ENCODE measurements at regions not wholly inside any gene's neighbourhood (a gene's known extent, or its start where the extent isn't known, plus 50 kb on each side); places are given as distances from the start of the nearest gene placed in this dataset.

DNA sequence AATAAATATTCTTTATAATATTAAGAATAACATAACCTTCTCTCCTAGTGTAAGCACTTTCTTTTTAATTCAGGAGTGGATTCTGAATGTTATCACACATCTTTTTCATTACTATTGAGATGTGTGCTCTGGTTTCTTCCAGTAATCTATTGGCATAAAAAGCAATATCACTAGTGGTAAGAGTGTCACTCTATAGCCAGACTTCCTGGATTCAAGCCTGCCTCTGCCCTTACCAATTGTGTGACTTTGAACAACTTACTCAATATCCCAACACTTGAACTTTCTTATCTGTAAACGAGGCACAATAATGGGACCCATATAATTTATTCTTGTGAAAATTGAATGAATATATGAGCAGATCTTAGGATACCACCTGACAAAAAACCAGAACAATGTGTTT is 71.0 kb downstream of the SEM1 start:
- no peak overlapping the region for H3K4me3 ChIP-seq (ENCODE audit: low read length)
- H3K36me3 ChIP-seq (ENCODE audit: insufficient read depth, low read length): no peaks in the 10 kb centered on the region
- no peaks in the 10 kb centered on the region for H3K4me1 ChIP-seq (ENCODE audit: insufficient read depth, low read length)
- H3K9me3 ChIP-seq (ENCODE audit: low read length): no peaks in the 10 kb centered on the region
- H2AFZ ChIP-seq (ENCODE audit: low read depth, low read length): no peak overlapping the region
- no peaks in the 10 kb centered on the region for H3K27me3 ChIP-seq (ENCODE audit: insufficient read depth, low read length)

DNA sequence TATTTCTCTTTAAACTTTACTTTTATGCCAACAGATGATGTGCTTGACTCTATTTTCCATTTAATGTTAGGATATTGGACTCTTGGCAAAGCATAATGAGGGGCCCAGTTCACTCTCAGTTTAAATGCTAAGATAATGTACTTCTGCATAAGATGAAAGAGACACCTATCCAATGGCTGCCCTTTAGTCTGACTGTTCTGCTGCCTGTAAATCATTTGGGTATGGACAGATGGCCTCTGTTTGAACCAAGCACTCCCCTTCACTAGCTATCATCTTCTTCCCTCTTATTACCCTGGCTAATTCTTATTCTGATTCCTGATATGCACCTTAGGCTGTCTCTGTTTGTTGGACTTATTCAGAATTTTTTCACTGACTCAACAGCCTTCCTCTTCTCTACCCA is 72.1 kb downstream of the SEM1 start:
- Histone ChIP-seq H3K4me3 (ENCODE audit: low read length) (no peak overlapping the region), H3K4me1 (ENCODE audit: insufficient read depth, low read length) (no peaks in the 10 kb centered on the region), H2AFZ (ENCODE audit: low read depth, low read length) (no peak overlapping the region), H3K27me3 (ENCODE audit: insufficient read depth, low read length) (no peaks in the 10 kb centered on the region), H3K9me3 (ENCODE audit: low read length) (no peaks in the 10 kb centered on the region), H3K36me3 (ENCODE audit: insufficient read depth, low read length) (no peaks in the 10 kb centered on the region)

DNA sequence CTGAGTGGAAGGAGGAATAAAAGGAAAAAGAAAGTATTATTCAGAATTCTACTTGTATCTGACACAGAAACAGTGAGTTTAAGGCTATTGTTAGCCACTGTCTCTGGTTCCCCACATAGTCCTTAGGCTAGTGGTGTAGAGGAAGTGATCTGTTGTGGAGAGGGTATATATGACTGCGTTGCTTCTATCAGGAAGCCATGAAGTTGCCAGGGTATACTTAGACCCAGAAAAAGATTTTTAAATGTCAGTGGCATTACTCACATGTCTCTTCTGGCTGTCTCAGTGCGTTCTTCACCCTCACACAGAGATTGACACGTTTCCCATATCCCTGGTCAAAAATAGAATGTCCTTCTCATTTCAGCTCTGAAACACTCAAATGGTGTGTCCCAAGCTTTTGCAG is 72.7 kb downstream of the SEM1 start:
- Histone ChIP-seq H3K27me3 (ENCODE audit: insufficient read depth, low read length) (no peaks in the 10 kb centered on the region), H3K4me3 (ENCODE audit: low read length) (no peak overlapping the region), H3K9me3 (ENCODE audit: low read length) (no peaks in the 10 kb centered on the region), H2AFZ (ENCODE audit: low read depth, low read length) (no peak overlapping the region), H3K36me3 (ENCODE audit: insufficient read depth, low read length) (no peaks in the 10 kb centered on the region), H3K4me1 (ENCODE audit: insufficient read depth, low read length) (no peaks in the 10 kb centered on the region)

DNA sequence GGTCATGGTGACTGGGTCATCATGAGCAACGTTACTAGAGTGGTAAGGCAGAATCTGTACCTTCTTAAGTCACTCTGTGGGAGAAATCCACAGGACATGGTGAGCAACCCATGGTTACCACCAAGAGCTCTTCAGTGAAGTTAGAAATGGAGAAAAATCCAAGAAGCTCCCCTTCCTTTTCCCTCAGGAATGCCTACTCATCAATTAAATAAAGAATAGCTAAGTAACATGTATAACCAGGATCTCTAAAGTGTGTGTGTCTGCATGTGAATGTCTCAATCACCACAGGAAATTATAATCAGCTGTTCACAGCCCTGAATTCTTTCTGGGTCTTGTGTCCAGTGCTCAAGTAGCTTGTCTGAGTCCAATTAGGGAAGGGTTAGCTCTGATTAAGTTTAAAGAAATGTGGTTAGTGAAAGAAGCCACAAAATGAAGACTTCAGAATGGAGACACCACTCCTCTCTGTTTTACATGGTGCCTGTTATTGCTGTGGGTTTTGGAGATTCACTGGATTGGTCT is 73.2 kb downstream of the SEM1 start:
- Histone ChIP-seq H3K9me3 (ENCODE audit: low read length) (no peaks in the 10 kb centered on the region), H3K4me1 (ENCODE audit: insufficient read depth, low read length) (no peaks in the 10 kb centered on the region), H2AFZ (ENCODE audit: low read depth, low read length) (no peak overlapping the region), H3K27me3 (ENCODE audit: insufficient read depth, low read length) (no peaks in the 10 kb centered on the region), H3K36me3 (ENCODE audit: insufficient read depth, low read length) (no peaks in the 10 kb centered on the region), H3K4me3 (ENCODE audit: low read length) (no peak overlapping the region)

DNA sequence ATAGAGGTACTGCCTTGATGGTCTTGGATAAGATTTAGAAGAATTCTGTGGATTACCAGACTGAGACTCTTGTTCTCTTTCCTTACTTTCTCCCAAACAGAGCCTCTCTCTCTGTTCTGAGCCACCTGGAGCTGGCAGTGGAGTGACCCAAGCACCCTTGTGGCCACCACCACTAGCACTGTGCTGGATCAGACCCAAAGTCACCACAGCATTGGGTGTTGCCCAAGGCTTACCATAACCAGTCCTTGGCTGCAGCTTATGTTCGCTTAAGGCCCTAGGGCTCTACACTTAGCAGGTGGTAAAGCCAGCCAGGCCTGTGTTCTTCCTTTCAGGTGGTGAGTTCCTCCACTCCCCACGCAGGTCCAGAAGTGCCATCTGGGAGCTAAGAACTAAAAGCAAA is 79.8 kb downstream of the SEM1 start:
- H3K36me3 ChIP-seq (ENCODE audit: insufficient read depth, low read length): no peaks in the 10 kb centered on the region
- no peaks in the 10 kb centered on the region for H3K9me3 ChIP-seq (ENCODE audit: low read length)
- no peaks in the 10 kb centered on the region for H3K27me3 ChIP-seq (ENCODE audit: insufficient read depth, low read length)
- no peaks in the 10 kb centered on the region for H3K4me1 ChIP-seq (ENCODE audit: insufficient read depth, low read length)
- H3K4me3 ChIP-seq (ENCODE audit: low read length): no peak overlapping the region
- no peak overlapping the region for H2AFZ ChIP-seq (ENCODE audit: low read depth, low read length)

DNA sequence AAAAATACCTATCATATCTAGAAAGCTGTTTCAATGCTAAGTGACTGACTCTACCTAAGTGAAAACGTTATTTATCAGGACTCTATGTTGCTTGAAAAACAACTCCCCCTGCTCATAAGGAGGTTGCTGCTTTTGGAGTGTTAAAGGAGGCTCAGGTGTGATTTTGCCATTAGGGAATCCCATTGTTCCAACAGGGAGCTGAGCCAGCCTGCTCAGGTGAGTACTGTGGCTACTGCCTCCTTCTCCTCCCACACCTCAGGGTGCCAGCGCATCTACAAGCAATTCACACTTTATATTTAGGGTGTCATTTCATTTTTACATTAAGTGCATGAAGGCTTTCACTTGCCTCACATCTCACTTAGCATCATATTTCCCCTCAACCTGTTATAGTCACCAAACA is 84.7 kb downstream of the SEM1 start:
- H3K36me3 ChIP-seq (ENCODE audit: insufficient read depth, low read length): no peaks in the 10 kb centered on the region
- no peaks in the 10 kb centered on the region for H3K4me1 ChIP-seq (ENCODE audit: insufficient read depth, low read length)
- H2AFZ ChIP-seq (ENCODE audit: low read depth, low read length): no peak overlapping the region
- no peaks in the 10 kb centered on the region for H3K9me3 ChIP-seq (ENCODE audit: low read length)
- no peak overlapping the region for H3K4me3 ChIP-seq (ENCODE audit: low read length)
- peaks cover 3% of the 10 kb centered on the region for H3K27me3 ChIP-seq (ENCODE audit: insufficient read depth, low read length)

DNA sequence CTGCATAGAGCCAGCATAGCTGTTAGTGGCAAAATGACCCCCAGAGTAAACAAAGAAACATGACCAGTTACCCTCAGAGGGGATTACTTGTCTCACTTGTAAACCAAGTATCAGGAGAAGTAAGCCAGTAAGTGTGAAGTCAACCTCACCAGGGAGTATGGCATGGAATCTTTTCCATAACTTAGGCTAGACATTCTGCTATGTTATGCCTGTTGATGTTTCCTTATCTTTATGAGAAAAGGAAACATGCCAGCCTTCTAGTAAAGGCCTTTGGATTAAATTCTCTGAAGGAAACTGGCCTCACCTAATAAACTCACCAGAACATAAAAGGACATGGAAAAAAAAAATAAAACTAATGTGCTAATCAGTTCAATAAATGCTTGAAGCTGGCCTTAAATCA is 87.7 kb downstream of the SEM1 start:
- Histone ChIP-seq H3K4me3 (ENCODE audit: low read length) (no peak overlapping the region), H3K27me3 (ENCODE audit: insufficient read depth, low read length) (peaks cover 3% of the 10 kb centered on the region), H3K9me3 (ENCODE audit: low read length) (no peaks in the 10 kb centered on the region), H3K4me1 (ENCODE audit: insufficient read depth, low read length) (no peaks in the 10 kb centered on the region), H3K36me3 (ENCODE audit: insufficient read depth, low read length) (no peaks in the 10 kb centered on the region), H2AFZ (ENCODE audit: low read depth, low read length) (no peak overlapping the region)

DNA sequence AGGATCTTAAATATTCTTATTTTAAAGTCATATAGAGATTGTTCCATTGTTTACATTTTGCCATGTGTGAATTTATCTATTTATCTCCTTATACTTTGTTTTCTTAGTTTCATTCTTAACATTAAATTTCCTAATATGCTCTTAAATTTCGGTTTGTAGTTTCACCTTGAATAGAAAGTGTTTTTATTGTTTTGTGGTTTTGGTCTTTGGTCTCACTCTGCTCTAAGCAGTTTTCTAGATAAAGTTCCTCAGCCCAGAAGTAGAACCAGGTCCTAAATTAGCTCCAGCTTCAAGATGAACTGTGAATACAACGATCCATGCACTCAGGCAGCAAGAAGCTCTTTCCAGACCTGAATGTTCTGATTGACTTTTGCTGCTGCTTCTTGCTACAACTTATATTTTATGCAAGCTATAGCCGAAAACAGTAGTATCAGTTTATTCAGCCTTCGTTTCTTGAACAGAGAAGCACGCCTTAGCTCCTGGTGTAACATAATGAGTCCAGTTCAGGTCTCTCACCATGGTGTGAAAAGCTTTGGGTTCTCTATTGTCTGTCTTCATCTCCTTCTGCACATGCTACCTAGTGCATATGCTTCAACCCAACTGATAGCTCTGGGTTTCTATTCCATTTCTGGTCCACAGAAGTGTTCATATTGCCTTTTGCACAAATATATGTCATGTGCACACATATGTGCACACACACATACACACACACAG is 95.3 kb downstream of the SEM1 start:
- Histone ChIP-seq H3K4me1 (ENCODE audit: insufficient read depth, low read length) (no peaks in the 10 kb centered on the region), H3K9me3 (ENCODE audit: low read length) (no peaks in the 10 kb centered on the region), H3K27me3 (ENCODE audit: insufficient read depth, low read length) (no peaks in the 10 kb centered on the region), H3K4me3 (ENCODE audit: low read length) (no peak overlapping the region), H3K36me3 (ENCODE audit: insufficient read depth, low read length) (no peaks in the 10 kb centered on the region), H2AFZ (ENCODE audit: low read depth, low read length) (no peak overlapping the region)

DNA sequence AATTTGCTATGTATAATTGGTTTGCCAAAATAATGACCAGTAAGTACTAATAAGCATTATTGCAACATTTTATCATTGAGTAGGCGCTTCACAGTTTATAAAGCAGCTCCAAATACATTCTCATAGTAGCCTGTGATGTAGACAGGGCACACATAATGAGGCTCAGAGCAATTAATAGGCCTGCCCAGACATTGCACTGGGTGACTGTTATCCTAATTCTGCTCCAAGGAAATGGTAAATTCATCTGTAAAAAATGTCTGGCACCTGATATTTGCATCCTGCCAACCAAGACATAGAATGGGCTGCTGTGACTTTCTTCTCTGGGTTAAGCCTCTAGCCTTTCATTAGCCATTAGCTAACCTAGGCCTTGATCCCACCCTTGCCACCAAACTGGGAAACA is 97.6 kb downstream of the SEM1 start:
- Histone ChIP-seq H3K4me3 (ENCODE audit: low read length) (no peak overlapping the region), H3K9me3 (ENCODE audit: low read length) (no peaks in the 10 kb centered on the region), H2AFZ (ENCODE audit: low read depth, low read length) (no peak overlapping the region), H3K4me1 (ENCODE audit: insufficient read depth, low read length) (no peaks in the 10 kb centered on the region), H3K27me3 (ENCODE audit: insufficient read depth, low read length) (no peaks in the 10 kb centered on the region), H3K36me3 (ENCODE audit: insufficient read depth, low read length) (no peaks in the 10 kb centered on the region)

DNA sequence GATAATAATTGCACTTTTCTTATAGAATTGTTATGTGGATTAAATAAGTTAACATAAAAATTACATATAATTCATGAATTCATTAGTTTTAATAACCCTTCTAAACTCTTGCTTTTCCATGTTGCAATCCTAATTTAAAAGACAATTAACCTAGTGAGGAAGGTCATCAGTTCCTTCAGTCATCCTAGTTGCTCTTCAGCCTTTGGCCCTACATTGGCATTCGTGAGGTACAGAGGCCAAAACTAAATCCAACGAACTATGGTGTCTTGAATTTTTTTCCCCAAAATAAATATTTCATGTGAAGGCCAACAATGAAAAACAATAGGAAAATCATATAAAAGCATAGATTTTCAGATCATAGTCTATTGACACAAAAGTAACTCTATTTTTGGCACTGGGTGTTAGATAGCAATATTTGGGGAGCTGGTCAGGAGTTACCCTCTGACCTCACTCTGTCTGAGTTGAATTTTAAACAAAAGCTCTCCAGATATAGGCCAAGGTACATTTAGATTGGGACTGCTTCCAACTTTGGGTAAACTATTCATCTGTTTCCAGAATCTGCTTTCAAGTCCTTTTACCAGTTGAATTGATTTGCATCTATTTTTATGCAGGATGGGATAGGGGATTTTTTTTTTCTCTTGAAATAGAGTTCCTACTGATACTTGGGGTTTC is 104.5 kb downstream of the SEM1 start:
- Histone ChIP-seq H3K9me3 (ENCODE audit: low read length) (no peaks in the 10 kb centered on the region), H3K36me3 (ENCODE audit: insufficient read depth, low read length) (no peaks in the 10 kb centered on the region), H2AFZ (ENCODE audit: low read depth, low read length) (no peak overlapping the region), H3K4me1 (ENCODE audit: insufficient read depth, low read length) (no peaks in the 10 kb centered on the region), H3K4me3 (ENCODE audit: low read length) (no peak overlapping the region), H3K27me3 (ENCODE audit: insufficient read depth, low read length) (peaks cover 8% of the 10 kb centered on the region)

DNA sequence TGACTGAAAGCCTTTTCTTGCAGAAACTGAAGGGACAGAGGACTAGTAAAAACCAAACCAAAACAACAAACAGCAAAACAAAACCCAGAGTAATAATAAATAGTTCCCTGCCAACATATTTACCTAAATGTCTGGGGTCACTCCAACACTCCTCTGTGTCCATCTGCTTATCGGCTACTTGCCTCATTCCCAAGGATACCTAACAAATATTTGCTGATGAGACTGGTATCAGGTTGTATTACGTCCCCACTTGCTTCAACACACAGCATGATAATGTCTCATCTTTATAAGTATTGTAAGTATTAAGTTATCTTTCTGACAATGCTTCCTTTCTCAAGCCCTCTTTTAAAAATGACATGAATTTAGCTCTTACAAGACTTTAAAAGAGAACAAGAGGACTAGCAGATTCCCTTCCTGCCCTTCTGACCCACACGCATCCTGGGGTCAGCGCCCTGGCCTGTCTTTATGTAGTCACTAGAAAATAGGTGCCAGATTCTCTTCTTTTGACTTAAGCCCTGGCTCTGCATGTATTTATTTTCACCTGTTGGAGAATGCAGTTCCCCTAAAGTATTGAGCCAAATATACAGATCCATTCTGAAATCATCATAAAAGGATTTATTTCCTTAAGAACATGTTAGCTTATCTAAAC is 110.2 kb downstream of the SEM1 start:
- no peaks in the 10 kb centered on the region for H3K9me3 ChIP-seq (ENCODE audit: low read length)
- no peaks in the 10 kb centered on the region for H3K36me3 ChIP-seq (ENCODE audit: insufficient read depth, low read length)
- peaks cover 15% of the 10 kb centered on the region for H3K4me1 ChIP-seq (ENCODE audit: insufficient read depth, low read length)
- H3K4me3 ChIP-seq (ENCODE audit: low read length): no peak overlapping the region
- H3K27me3 ChIP-seq (ENCODE audit: insufficient read depth, low read length): peaks cover 12% of the 10 kb centered on the region
- no peak overlapping the region for H2AFZ ChIP-seq (ENCODE audit: low read depth, low read length)

DNA sequence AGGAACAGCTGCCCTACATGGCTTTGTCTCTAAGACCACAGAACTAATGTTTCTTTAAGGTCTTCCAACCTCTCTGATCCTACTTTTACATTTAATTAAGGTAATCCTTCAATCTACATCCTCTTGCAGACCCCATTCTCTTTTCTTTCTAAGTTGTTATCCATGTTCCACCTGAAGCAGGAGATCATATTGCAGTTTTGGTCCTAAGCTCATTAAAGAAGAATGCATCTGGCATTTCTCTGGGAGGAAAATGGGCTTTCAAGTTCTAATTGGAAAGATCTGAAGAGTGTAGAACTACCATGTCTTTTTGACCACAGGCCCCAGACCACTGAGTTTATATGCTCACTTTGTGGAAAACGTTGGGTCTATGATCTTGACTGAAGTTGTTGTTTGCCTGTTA is 111.2 kb downstream of the SEM1 start:
- no peak overlapping the region for H3K4me3 ChIP-seq (ENCODE audit: low read length)
- peaks cover 15% of the 10 kb centered on the region for H3K4me1 ChIP-seq (ENCODE audit: insufficient read depth, low read length)
- no peaks in the 10 kb centered on the region for H3K36me3 ChIP-seq (ENCODE audit: insufficient read depth, low read length)
- H3K27me3 ChIP-seq (ENCODE audit: insufficient read depth, low read length): peaks cover 12% of the 10 kb centered on the region
- H2AFZ ChIP-seq (ENCODE audit: low read depth, low read length): no peak overlapping the region
- no peaks in the 10 kb centered on the region for H3K9me3 ChIP-seq (ENCODE audit: low read length)

DNA sequence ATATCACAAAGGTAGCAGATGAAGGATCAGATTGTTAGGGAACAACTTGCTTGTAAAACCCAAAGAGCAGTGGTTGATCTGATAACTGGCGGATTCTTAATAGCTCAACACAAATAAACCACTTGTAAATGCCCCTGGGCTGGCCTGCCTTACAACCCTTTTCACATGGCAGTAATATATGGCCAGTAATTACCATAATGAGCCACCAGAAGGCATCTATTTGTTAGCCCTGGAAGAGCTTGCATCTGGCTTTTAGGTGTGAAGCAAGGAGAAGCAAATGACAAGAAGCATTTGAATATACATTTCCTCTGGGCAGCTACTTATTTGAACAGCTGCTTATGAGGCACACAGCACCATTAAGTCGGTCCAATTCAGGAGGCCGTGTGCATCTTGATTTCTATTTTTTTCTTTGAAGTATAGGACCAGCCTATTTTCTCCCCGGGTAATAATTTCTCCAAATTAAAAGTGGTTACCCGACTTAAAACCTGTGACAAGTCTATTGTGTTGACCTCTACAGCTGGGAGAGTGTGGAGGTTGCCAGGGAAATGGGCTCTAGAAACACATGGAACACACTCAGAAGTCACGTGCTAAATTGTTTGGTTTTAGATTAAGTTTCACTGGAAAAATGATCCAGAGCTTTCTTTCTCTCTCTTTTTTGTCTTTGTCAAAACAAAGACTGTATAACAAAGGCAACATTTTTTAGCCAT is 113.4 kb downstream of the SEM1 start:
- Histone ChIP-seq H3K27me3 (ENCODE audit: insufficient read depth, low read length) (peaks cover 28% of the 10 kb centered on the region), H3K4me1 (ENCODE audit: insufficient read depth, low read length) (peaks cover 25% of the 10 kb centered on the region), H3K36me3 (ENCODE audit: insufficient read depth, low read length) (no peaks in the 10 kb centered on the region), H3K9me3 (ENCODE audit: low read length) (no peaks in the 10 kb centered on the region), H2AFZ (ENCODE audit: low read depth, low read length) (no peak overlapping the region), H3K4me3 (ENCODE audit: low read length) (no peak overlapping the region)

Measured in neuron (in vitro differentiated cells).